ENCODE measurements at regions not wholly inside any gene's neighbourhood (a gene's known extent, or its start where the extent isn't known, plus 50 kb on each side); places are given as distances from the start of the nearest gene placed in this dataset.

GRCh38 chr2:223306371-223306770 is 254.4 kb downstream of the KCNE4 start:
- H3K79me1 ChIP-seq (ENCODE audit: insufficient read depth, low read depth, low read length, poor library complexity, severe bottlenecking), result no peaks in the 10 kb centered on the region
- H3T11ph ChIP-seq (ENCODE audit: low read length), result no peak overlapping the region
- H3K27me3 ChIP-seq (ENCODE audit: insufficient read depth, low read length), result no peaks in the 10 kb centered on the region
- H3K18ac ChIP-seq (ENCODE audit: insufficient read length, low read depth, low read length), result no peak overlapping the region
- no peak overlapping the region for H2BK12ac ChIP-seq (ENCODE audit: insufficient read length, low read depth, low read length)
- no peak overlapping the region for H2BK5ac ChIP-seq (ENCODE audit: insufficient read length, low read length)
- H3K36me3 Mint-ChIP-seq (ENCODE audit: insufficient read depth in 1 of 3, low read depth in 3 of 3), result no peaks in the 10 kb centered on the region
- no peaks in the 10 kb centered on the region; a peak in 1 of 5 replicates for H3K9me3 Mint-ChIP-seq
- H3K23me2 ChIP-seq (ENCODE audit: insufficient read length, low read depth, low read length, poor library complexity, severe bottlenecking), result no peaks in the 10 kb centered on the region
- H3K4me3 Mint-ChIP-seq, result no peak overlapping the region
- H3K56ac ChIP-seq (ENCODE audit: insufficient read length, low read depth, low read length), result no peak overlapping the region
- H2BK120ac ChIP-seq (ENCODE audit: low read depth, low read length, poor library complexity, severe bottlenecking), result no peak overlapping the region
- no peaks in the 10 kb centered on the region for H3K9me3 ChIP-seq (ENCODE audit: control insufficient read depth, low read depth, low read length)
- H3K4me1 ChIP-seq (ENCODE audit: insufficient read depth, low read length), result no peaks in the 10 kb centered on the region
- H3K14ac ChIP-seq (ENCODE audit: insufficient read depth, low read length), result no peak overlapping the region
- H3K27me3 Mint-ChIP-seq (ENCODE audit: low read depth), result peaks cover 4% of the 10 kb centered on the region; the same call in 1 of the 2 replicates
- H2AFZ ChIP-seq (ENCODE audit: low read length), result no peak overlapping the region
- no peak overlapping the region for H2BK20ac ChIP-seq (ENCODE audit: low read depth, low read length, poor library complexity, severe bottlenecking)
- no peak overlapping the region for H4K91ac ChIP-seq (ENCODE audit: insufficient read length, low read depth, low read length)
- H4K20me1 ChIP-seq (ENCODE audit: control insufficient read depth, insufficient read depth, insufficient read length), result no peaks in the 10 kb centered on the region
- H3K79me2 ChIP-seq (ENCODE audit: insufficient read depth, low read length), result no peaks in the 10 kb centered on the region
- no peak overlapping the region for H3K23ac ChIP-seq (ENCODE audit: insufficient read length, low read depth, low read length)
- H3K27ac ChIP-seq (ENCODE audit: insufficient read length, low read depth, low read length), result no peak overlapping the region
- H3K9ac ChIP-seq (ENCODE audit: extremely low read depth, insufficient read length, low read length), result no peak overlapping the region
- no peak overlapping the region for H2BK15ac ChIP-seq (ENCODE audit: low read depth, low read length)
- H3K4me2 ChIP-seq (ENCODE audit: insufficient read depth, insufficient read length, low read length), result no peak overlapping the region
- H4K8ac ChIP-seq (replicated peaks; ENCODE audit: insufficient read length, low read depth, low read length), result no peak overlapping the region
- WGBS (ENCODE audit: extremely low coverage, insufficient read length, low lambda C conversion rate), result no CpG with 5 or more reads among the region's 3 CpGs
- H3K4me1 Mint-ChIP-seq, result peaks cover 0 to 2% of the 10 kb centered on the region in 2 experiments; a peak in 1 of 4 replicates
- H3K27ac Mint-ChIP-seq, result no peak overlapping the region
- peak; percentile 78 for TF ChIP-seq CTCF (conservative IDR thresholded peaks at IDR 0.05)
- H4K5ac ChIP-seq (ENCODE audit: insufficient read length, low read depth, low read length), result no peak overlapping the region
- no peak overlapping the region for H3K4ac ChIP-seq (ENCODE audit: low read depth, low read length)
- no peak overlapping the region for H2AK5ac ChIP-seq (ENCODE audit: insufficient read length, low read length)
- peak; percentile 62 for DNase-seq

Data from H9 (cell line).